B cell (primary cell): ENCODE measurements at regions not wholly inside any gene's neighbourhood (a gene's known extent, or its start where the extent isn't known, plus 50 kb on each side); places are given as distances from the start of the nearest gene placed in this dataset.

Experiments used
- ATAC-seq: fragments of 200-7000 bp; cut with Tn5 transposase; one replicate; pipeline ENCODE4 v1.10.0; 2021; ENCODE audit warnings: low read depth, mild to moderate bottlenecking, moderate number of reproducible peaks, moderate library complexity
- CTCF ChIA-PET: fragments of 350-600 bp; sonication (Branson Sonifier 250); formaldehyde crosslinking; loops from one replicate; lab custom pipeline; 2021; ENCODE audit warnings: antibody characterized with exemption, inconsistent platforms; lab: Charles Lee
- POLR2A ChIA-PET: fragments of 350-600 bp; sonication (Branson Sonifier 250); formaldehyde crosslinking; loops from one replicate; lab custom pipeline; 2021; ENCODE audit warnings: antibody characterized with exemption; lab: Charles Lee
- DNase-seq: peaks from one replicate; pipeline ENCODE4 v3.0.0; 2013
- H2AFZ ChIP-seq: 2 replicates; pipeline ENCODE4 v1.6.1; 2012; ENCODE audit warnings: mild to moderate bottlenecking, low read depth, low read length; ENCODE audit not compliant: insufficient read depth, poor library complexity, severe bottlenecking
- H3K27ac ChIP-seq, 2 donors: 1 replicate in 1 of 2; 2 replicates in 1 of 2; pipeline ENCODE4 v1.5.1; 2012 to 2013; ENCODE audit warnings: low read length in 2 of 2, mild to moderate bottlenecking in 2 of 2, moderate library complexity in 1 of 2
- H3K27me3 ChIP-seq, 4 experiments: fragments of 200-600 bp in 1 of 4; sonication (generic) in 1 of 4; replicated peaks in 1 of 4; 1 replicate in 2 of 4; 2 replicates in 2 of 4; pipeline versions ENCODE4 v1.6.1 to v1.7.0; 2013 to 2016; ENCODE audit warnings: low read length in 3 of 4, mild to moderate bottlenecking in 2 of 4, mixed read lengths in 1 of 4, moderate library complexity in 1 of 4; ENCODE audit not compliant: insufficient read depth in 4 of 4, control insufficient read depth in 3 of 4; ENCODE audit errors: control extremely low read depth in 1 of 4
- H3K36me3 ChIP-seq, 2 experiments: replicated peaks in 1 of 2; 1 replicate in 1 of 2; 2 replicates in 1 of 2; pipeline versions ENCODE4 v1.6.1 to v1.7.1; 2013; ENCODE audit warnings: low read length in 1 of 2; ENCODE audit not compliant: insufficient read depth in 2 of 2, control insufficient read depth in 1 of 2; ENCODE audit errors: control extremely low read depth in 1 of 2, extremely low read depth in 1 of 2
- H3K4me1 ChIP-seq, 2 donors: fragments of 200-600 bp in 1 of 2; sonication (generic) in 1 of 2; 1 replicate in 1 of 2; 2 replicates in 1 of 2; pipeline versions ENCODE4 v1.5.1 to v1.6.1; 2013 to 2017; ENCODE audit warnings: low read length in 2 of 2; ENCODE audit not compliant: control insufficient read depth in 2 of 2, insufficient read depth in 2 of 2
- H3K4me2 ChIP-seq: replicated peaks from 2 replicates; pipeline ENCODE3; 2012; ENCODE audit warnings: mild to moderate bottlenecking, low read depth, low read length; ENCODE audit not compliant: poor library complexity, severe bottlenecking
- H3K4me3 ChIP-seq, 5 experiments: fragments of 200-600 bp in 1 of 5; sonication (generic) in 1 of 5; 1 replicate in 3 of 5; 2 replicates in 2 of 5; pipeline versions ENCODE4 v1.5.1 to v1.7.0; 2011 to 2016; ENCODE audit warnings: low read length in 4 of 5, mild to moderate bottlenecking in 4 of 5, low read depth in 2 of 5, control low read depth in 1 of 5, moderate library complexity in 1 of 5; ENCODE audit not compliant: insufficient read depth in 1 of 5; ENCODE audit errors: control extremely low read depth in 1 of 5, extremely low read depth in 1 of 5
- H3K79me2 ChIP-seq: fragments of 200-600 bp; sonication (generic); one replicate; pipeline ENCODE4 v1.6.0; 2016; ENCODE audit warnings: low read length; ENCODE audit not compliant: control insufficient read depth, insufficient read depth
- H3K9ac ChIP-seq: fragments of 200-600 bp; sonication (generic); 2 replicates; pipeline ENCODE4 v1.6.1; 2017; ENCODE audit warnings: mild to moderate bottlenecking, low read length, moderate library complexity
- H3K9me3 ChIP-seq, 3 donors: one replicate each; pipeline versions ENCODE4 v1.6.1 to v1.7.1; 2013; ENCODE audit warnings: low read length in 2 of 3; ENCODE audit not compliant: control insufficient read depth in 2 of 3, insufficient read depth in 1 of 3; ENCODE audit errors: control extremely low read depth in 1 of 3
- H4K20me1 ChIP-seq: 2 replicates; pipeline ENCODE4 v1.6.0; 2012; ENCODE audit warnings: mild to moderate bottlenecking, low read length; ENCODE audit not compliant: insufficient read depth, control insufficient read depth, poor library complexity, severe bottlenecking
- H3K27ac Mint-ChIP-seq: one replicate; pipeline ENCODE4 v1.8.0; 2021; ENCODE audit warnings: mixed read lengths
- H3K27me3 Mint-ChIP-seq: one replicate; pipeline ENCODE4 v1.8.0; 2021; ENCODE audit warnings: mixed read lengths
- H3K4me1 Mint-ChIP-seq: one replicate; pipeline ENCODE4 v1.8.0; 2021; ENCODE audit warnings: mixed read lengths
- H3K4me3 Mint-ChIP-seq: one replicate; pipeline ENCODE4 v1.8.0; 2021; ENCODE audit warnings: mixed read lengths
- H3K9me3 Mint-ChIP-seq: one replicate; pipeline ENCODE4 v1.8.0; 2022; ENCODE audit warnings: mixed read lengths; ENCODE audit not compliant: insufficient read depth
- CTCF ChIP-seq: fragments of 200-600 bp; IDR thresholded peaks from one replicate; pipeline ENCODE4 v1.8.0; 2022; ENCODE audit warnings: antibody characterized with exemption, mild to moderate bottlenecking
- EZH2 ChIP-seq: IDR thresholded peaks from 2 replicates; pipeline ENCODE4 v1.6.1; 2012; ENCODE audit warnings: borderline replicate concordance, low read depth, mild to moderate bottlenecking, moderate library complexity, low read length; ENCODE audit not compliant: insufficient read depth, poor library complexity, severe bottlenecking
- WGBS: methylation state at CpG from one replicate; pipeline ENCODE4 v1.1.5; 2013; ENCODE audit warnings: missing lambda C conversion rate; ENCODE audit not compliant: insufficient coverage; 5-methylcytosine and 5-hydroxymethylcytosine counted together
- intact Hi-C: fragments of 100-400 bp; cut with micrococcal nuclease; formaldehyde crosslinking; loops from one replicate; pipeline ENCODE4 v1.10.0; 2022

GRCh38 chr18:34031810-34032209 is 192.9 kb downstream of the NOL4 start:
- CTCF ChIA-PET = no interaction called here
- 92% methylated on average over 3 of the region's 3 CpGs for WGBS
- H2AFZ ChIP-seq = no peak overlapping the region

GRCh38 chr18:34028324-34028723 is 196.4 kb downstream of the NOL4 start:
- intact Hi-C loops = no loop called here
- ATAC-seq (no peak), DNase-seq (no peak)
- H3K27ac Mint-ChIP-seq = no peak overlapping the region
- 84% methylated on average over 2 of the region's 2 CpGs for WGBS
- Histone ChIP-seq H3K79me2 (no peaks in the 10 kb centered on the region), H4K20me1 (no peaks in the 10 kb centered on the region), H2AFZ (no peak overlapping the region), H3K4me1 (no peaks in the 10 kb centered on the region), H3K9ac (no peak overlapping the region), H3K4me3 (no peak overlapping the region), H3K9me3 (peaks cover 0 to 12% (median 0%) of the 10 kb centered on the region in 3 donors), H3K27ac (no peak overlapping the region), H3K27me3 (no peaks in the 10 kb centered on the region), H3K36me3 (no peaks in the 10 kb centered on the region), H3K4me2 (no peak overlapping the region)
- no peaks in the 10 kb centered on the region for H3K4me1 Mint-ChIP-seq
- no peaks in the 10 kb centered on the region for H3K9me3 Mint-ChIP-seq
- POLR2A ChIA-PET = no interaction called here
- CTCF ChIA-PET = no interaction called here
- H3K4me3 Mint-ChIP-seq = no peak overlapping the region
- H3K27me3 Mint-ChIP-seq = no peaks in the 10 kb centered on the region
- TF ChIP-seq CTCF = no peak
- no peak for TF ChIP-seq EZH2

More at GRCh38 chr18:34031810-34032209, 192.9 kb downstream of the NOL4 start:
- ATAC-seq (no peak), DNase-seq (no peak)
- H3K4me3 ChIP-seq = no peak overlapping the region
- H4K20me1 ChIP-seq = no peaks in the 10 kb centered on the region
- no peak for TF ChIP-seq EZH2
- TF ChIP-seq CTCF = no peak
- Mint-ChIP-seq H3K27me3 (no peaks in the 10 kb centered on the region), H3K27ac (no peak overlapping the region), H3K4me1 (no peaks in the 10 kb centered on the region), H3K9me3 (peaks cover 2% of the 10 kb centered on the region), H3K4me3 (no peak overlapping the region)
- H3K36me3 ChIP-seq = no peaks in the 10 kb centered on the region
- no peak overlapping the region for H3K4me2 ChIP-seq
- intact Hi-C loops = no loop called here
- no peaks in the 10 kb centered on the region for H3K79me2 ChIP-seq
- H3K4me1 ChIP-seq = no peaks in the 10 kb centered on the region
- no peak overlapping the region for H3K27ac ChIP-seq
- no peaks in the 10 kb centered on the region for H3K27me3 ChIP-seq
- POLR2A ChIA-PET = no interaction called here
- peaks cover 0 to 15% (median 3%) of the 10 kb centered on the region in 3 donors for H3K9me3 ChIP-seq
- H3K9ac ChIP-seq = no peak overlapping the region
